Panc1 (cell line): ENCODE measurements at regions not wholly inside any gene's neighbourhood (a gene's known extent, or its start where the extent isn't known, plus 50 kb on each side); places are given as distances from the start of the nearest gene placed in this dataset.

Experiments used
- POLR2AphosphoS5 ChIP-seq: IDR thresholded peaks from 2 replicates; pipeline ENCODE4 v1.6.1; 2012; ENCODE audit warnings: mild to moderate bottlenecking, low read depth, low read length, moderate library complexity
- TF ChIP-seq, protein P1 (sequence below): fragments of 450-650 bp; IDR thresholded peaks from 2 replicates; pipeline ENCODE4 v1.5.1; 2017; ENCODE audit warnings: mild to moderate bottlenecking

- TF ChIP-seq, protein P1, sequence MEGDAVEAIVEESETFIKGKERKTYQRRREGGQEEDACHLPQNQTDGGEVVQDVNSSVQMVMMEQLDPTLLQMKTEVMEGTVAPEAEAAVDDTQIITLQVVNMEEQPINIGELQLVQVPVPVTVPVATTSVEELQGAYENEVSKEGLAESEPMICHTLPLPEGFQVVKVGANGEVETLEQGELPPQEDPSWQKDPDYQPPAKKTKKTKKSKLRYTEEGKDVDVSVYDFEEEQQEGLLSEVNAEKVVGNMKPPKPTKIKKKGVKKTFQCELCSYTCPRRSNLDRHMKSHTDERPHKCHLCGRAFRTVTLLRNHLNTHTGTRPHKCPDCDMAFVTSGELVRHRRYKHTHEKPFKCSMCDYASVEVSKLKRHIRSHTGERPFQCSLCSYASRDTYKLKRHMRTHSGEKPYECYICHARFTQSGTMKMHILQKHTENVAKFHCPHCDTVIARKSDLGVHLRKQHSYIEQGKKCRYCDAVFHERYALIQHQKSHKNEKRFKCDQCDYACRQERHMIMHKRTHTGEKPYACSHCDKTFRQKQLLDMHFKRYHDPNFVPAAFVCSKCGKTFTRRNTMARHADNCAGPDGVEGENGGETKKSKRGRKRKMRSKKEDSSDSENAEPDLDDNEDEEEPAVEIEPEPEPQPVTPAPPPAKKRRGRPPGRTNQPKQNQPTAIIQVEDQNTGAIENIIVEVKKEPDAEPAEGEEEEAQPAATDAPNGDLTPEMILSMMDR: no peak
- no peak for TF ChIP-seq POLR2AphosphoS5
Measured at GRCh38 chr5:63719147-63719546, 243.1 kb downstream of the HTR1A start.
